ENCODE measurements at regions not wholly inside any gene's neighbourhood (a gene's known extent, or its start where the extent isn't known, plus 50 kb on each side); places are given as distances from the start of the nearest gene placed in this dataset.

DNA sequence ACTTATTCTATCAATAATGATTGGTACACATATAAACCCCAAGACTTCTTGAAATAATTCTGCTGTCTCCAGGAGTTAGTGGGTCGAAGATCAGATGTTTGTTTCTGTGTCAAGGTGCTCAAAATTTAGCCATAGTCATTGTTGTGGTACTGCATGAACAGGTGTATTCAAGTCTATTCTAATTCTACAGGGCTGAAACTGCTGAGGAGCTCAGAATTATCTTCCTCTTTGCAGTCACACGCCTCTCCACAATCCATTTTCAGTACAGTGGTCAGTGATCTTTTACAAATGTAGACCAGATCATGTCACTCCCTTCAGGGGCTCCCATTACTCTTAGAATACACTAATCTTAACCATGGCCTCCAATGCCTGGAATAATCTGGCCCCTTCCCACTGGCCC is 527.5 kb downstream of the NTRK3 start:
- TF ChIP-seq, protein P1, sequence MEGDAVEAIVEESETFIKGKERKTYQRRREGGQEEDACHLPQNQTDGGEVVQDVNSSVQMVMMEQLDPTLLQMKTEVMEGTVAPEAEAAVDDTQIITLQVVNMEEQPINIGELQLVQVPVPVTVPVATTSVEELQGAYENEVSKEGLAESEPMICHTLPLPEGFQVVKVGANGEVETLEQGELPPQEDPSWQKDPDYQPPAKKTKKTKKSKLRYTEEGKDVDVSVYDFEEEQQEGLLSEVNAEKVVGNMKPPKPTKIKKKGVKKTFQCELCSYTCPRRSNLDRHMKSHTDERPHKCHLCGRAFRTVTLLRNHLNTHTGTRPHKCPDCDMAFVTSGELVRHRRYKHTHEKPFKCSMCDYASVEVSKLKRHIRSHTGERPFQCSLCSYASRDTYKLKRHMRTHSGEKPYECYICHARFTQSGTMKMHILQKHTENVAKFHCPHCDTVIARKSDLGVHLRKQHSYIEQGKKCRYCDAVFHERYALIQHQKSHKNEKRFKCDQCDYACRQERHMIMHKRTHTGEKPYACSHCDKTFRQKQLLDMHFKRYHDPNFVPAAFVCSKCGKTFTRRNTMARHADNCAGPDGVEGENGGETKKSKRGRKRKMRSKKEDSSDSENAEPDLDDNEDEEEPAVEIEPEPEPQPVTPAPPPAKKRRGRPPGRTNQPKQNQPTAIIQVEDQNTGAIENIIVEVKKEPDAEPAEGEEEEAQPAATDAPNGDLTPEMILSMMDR (IDR thresholded peaks at IDR 0.05) = no peak
- TF ChIP-seq, protein P2, sequence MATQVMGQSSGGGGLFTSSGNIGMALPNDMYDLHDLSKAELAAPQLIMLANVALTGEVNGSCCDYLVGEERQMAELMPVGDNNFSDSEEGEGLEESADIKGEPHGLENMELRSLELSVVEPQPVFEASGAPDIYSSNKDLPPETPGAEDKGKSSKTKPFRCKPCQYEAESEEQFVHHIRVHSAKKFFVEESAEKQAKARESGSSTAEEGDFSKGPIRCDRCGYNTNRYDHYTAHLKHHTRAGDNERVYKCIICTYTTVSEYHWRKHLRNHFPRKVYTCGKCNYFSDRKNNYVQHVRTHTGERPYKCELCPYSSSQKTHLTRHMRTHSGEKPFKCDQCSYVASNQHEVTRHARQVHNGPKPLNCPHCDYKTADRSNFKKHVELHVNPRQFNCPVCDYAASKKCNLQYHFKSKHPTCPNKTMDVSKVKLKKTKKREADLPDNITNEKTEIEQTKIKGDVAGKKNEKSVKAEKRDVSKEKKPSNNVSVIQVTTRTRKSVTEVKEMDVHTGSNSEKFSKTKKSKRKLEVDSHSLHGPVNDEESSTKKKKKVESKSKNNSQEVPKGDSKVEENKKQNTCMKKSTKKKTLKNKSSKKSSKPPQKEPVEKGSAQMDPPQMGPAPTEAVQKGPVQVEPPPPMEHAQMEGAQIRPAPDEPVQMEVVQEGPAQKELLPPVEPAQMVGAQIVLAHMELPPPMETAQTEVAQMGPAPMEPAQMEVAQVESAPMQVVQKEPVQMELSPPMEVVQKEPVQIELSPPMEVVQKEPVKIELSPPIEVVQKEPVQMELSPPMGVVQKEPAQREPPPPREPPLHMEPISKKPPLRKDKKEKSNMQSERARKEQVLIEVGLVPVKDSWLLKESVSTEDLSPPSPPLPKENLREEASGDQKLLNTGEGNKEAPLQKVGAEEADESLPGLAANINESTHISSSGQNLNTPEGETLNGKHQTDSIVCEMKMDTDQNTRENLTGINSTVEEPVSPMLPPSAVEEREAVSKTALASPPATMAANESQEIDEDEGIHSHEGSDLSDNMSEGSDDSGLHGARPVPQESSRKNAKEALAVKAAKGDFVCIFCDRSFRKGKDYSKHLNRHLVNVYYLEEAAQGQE (IDR thresholded peaks at IDR 0.05; ENCODE audit: insufficient read depth in 1 of 2, low read depth in 2 of 2, low read length in 1 of 2) = no peak
- TF ChIP-seq TCF7L2 (IDR thresholded peaks at IDR 0.05; ENCODE audit: low read depth, low read length) = no peak
- TF ChIP-seq POLR2AphosphoS5 (IDR thresholded peaks at IDR 0.05; ENCODE audit: low read depth, low read length) = no peak
- no peak for TF ChIP-seq SIN3A (IDR thresholded peaks at IDR 0.05; ENCODE audit: borderline replicate concordance, insufficient read depth, low read depth, low read length)
